CMK (cell line): ENCODE measurements at regions not wholly inside any gene's neighbourhood (a gene's known extent, or its start where the extent isn't known, plus 50 kb on each side); places are given as distances from the start of the nearest gene placed in this dataset.
A peak's percentile ranks its signal among the peaks of the same experiment; 100 is the strongest.
"Not testable (repeated sequence)": the region's sequence is repeated elsewhere in the genome, so short reads cannot be mapped to it uniquely, and the experiment has no call there.

Experiments
- DNase-seq: peaks from one replicate; pipeline ENCODE4 v3.0.0-alpha.2; 2010; ENCODE audit warnings: low read depth

GRCh38 chr19:31037286-31037980, 311.8 kb downstream of the TSHZ3 start:
- no peak for DNase-seq

- DNase-seq: not testable (repeated sequence)
Measured at GRCh38 chr19:31031455-31031854, 317.8 kb downstream of the TSHZ3 start.

GRCh38 chr19:31023038-31023437, 326.2 kb downstream of the TSHZ3 start:
- no peak for DNase-seq

GRCh38 chr19:31018936-31019335, 330.3 kb downstream of the TSHZ3 start:
- no peak for DNase-seq

GRCh38 chr19:31015778-31016177, 333.5 kb downstream of the TSHZ3 start:
- DNase-seq: peak; percentile 91

- DNase-seq: no peak
Measured at GRCh38 chr19:31014668-31015067, 334.6 kb downstream of the TSHZ3 start.

GRCh38 chr19:31013384-31014020, 335.7 kb downstream of the TSHZ3 start:
- no peak for DNase-seq

GRCh38 chr19:31002518-31003244, 346.6 kb downstream of the TSHZ3 start:
- no peak for DNase-seq

GRCh38 chr19:31001991-31002390, 347.2 kb downstream of the TSHZ3 start:
- DNase-seq: no peak

- no peak for DNase-seq
Measured at GRCh38 chr19:31000913-31001312, 348.3 kb downstream of the TSHZ3 start.

- no peak for DNase-seq
Measured at GRCh38 chr19:30999726-31000125, 349.5 kb downstream of the TSHZ3 start.

GRCh38 chr19:30997222-30997621, 352.0 kb downstream of the TSHZ3 start:
- no peak for DNase-seq

GRCh38 chr19:30978639-30979038, 370.6 kb downstream of the TSHZ3 start:
- no peak for DNase-seq

- no peak for DNase-seq
Measured at GRCh38 chr19:30969591-30969990, 379.6 kb downstream of the TSHZ3 start.

GRCh38 chr19:30968841-30969399, 380.3 kb downstream of the TSHZ3 start:
- DNase-seq: no peak

GRCh38 chr19:30968210-30968609, 381.0 kb downstream of the TSHZ3 start:
- no peak for DNase-seq

GRCh38 chr19:30966486-30966885, 382.8 kb downstream of the TSHZ3 start:
- DNase-seq: no peak

- DNase-seq: no peak
Measured at GRCh38 chr19:30959011-30959410, 390.2 kb downstream of the TSHZ3 start.

GRCh38 chr19:30955112-30956104, 393.8 kb downstream of the TSHZ3 start:
- DNase-seq: no peak

GRCh38 chr19:30944276-30944932, 404.8 kb downstream of the TSHZ3 start:
- not testable (repeated sequence) for DNase-seq
